ENCODE measurements at regions not wholly inside any gene's neighbourhood (a gene's known extent, or its start where the extent isn't known, plus 50 kb on each side); places are given as distances from the start of the nearest gene placed in this dataset.
"Not testable (repeated sequence)": the region's sequence is repeated elsewhere in the genome, so short reads cannot be mapped to it uniquely, and the experiment has no call there.

DNA sequence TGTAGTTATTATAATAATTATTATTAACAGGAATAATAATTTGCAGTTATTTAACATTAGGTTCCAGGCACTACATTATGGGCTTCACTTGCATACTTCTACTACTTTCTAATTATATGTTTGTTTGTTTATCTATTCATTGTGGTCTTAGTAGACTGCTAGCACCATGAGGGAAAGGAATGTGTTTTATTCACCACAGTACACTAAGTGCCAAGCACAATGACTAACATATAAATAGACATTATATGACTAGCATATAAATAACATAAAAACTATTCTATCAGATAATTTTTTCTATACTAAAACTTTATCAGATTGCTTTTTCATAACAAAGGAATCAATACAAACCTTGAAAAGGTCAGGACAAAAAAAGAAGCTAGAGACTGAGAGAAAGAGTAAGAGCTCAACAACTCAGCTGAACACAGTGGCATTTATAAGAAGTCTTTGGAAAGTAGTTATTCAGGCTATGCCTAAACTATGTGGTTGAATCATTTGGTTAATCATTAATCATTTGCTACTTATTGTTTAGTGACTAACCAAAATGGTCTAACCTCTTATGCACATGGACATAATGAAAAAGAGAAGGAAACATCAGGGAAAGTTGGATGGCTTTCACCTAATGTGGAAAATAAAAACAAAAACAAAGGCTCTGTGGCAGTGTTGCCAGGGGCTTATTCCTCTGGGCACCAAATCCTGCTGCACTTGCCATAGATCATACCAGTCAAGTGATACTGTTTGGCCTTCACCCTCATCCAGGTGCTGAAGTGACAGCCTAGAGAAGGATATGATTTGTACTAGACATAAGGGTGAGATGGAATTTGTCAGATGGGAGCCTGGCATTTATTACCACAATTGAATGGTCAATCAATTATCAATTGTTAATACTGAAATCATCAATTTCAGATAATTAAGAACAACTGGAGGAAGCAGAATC is 174.9 kb downstream of the ETAA1 start:
- DNase-seq (ENCODE audit: low read depth, low spot score), result no peak

DNA sequence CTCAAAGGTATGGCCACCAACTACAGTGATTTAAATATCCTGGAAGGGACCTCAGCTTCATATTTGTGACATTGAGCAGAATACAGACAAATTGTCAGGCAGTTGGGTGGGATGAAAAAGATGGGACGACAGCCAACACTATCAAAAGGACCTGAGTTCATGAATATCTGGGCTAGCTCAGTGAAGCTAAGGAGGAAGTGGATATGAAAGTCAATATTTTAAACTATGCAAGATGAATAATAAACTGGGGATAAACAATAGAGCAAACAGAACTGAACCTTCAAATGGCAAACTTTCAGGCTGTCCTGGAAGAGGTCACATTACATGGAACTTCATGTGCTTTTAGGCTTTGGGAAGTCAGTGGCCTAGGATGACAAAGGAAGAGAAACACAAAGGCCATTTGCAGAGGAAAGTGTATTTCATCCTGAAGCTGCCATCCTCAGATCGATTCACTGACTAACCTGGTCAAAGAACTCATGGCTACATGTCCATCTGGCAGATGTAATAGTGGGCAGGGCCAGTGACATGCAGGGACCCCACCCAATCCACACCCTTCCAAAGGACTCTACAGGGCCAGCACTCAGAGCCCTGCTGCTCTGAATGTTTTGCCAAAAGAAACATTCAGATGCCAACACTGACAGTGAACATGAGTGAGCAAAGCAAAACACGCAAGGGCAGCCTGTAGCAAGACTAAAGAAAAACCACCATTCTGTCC is 175.7 kb downstream of the ETAA1 start:
- no peak for DNase-seq (ENCODE audit: low read depth, low spot score)

DNA sequence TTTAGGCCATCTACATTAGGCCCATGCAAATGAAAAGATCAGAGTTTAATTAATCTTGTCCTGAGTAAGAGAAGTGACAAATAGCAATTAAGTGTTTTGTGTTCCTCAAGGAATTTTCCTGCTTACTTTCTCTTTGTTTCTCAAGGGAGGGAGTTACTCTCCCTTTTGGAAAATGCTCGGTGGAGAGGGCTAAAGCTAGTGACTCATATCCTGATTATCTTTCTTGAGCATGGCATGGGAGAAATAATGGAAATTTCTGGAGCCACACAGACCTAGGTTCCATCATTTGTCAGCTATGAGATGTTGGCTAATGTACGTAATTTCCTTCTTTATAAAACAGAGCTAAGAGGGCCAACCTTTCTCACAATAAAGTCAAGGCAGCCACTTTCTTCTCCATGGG is 177.1 kb downstream of the ETAA1 start:
- DNase-seq (ENCODE audit: low read depth, low spot score), result no peak

DNA sequence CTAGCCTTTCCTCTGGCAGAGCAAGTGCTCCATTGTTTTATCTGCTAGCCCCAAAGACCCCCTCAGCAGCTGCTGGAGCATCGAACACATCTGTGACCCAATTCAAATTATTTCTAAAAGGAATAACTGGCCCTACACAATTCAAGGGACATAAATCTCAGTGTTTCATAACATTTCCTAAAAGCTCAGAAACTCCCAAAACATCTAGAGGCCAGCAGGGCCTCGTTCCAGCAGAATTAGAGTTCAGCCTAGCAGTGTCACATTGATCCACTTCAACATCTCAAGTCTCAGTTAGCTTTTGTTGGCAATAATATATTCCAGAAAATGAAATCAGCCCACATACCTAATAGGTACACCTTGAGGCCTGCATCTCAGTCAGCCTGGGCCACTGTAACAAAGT is 179.1 kb downstream of the ETAA1 start:
- no peak for DNase-seq (ENCODE audit: low read depth, low spot score)

DNA sequence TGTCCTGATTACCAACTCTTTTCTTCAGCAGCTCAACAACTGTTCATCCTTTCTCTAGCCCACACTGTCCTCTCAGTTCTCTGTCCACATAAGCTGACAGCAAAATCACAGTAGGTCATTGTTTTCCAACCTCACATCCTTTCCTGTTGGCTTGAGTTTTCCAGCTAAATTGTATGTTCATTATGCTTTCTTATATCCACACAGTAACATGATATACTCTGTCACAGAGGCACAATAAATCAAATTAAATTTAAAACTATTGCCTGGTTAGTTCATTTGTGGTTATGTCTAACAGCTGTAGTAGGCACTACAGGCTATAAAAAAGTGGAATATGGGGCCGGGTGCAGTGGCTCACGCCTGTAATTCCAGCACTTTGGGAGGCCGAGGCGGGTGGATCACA is 179.9 kb downstream of the ETAA1 start:
- no peak for DNase-seq (ENCODE audit: low read depth, low spot score)

DNA sequence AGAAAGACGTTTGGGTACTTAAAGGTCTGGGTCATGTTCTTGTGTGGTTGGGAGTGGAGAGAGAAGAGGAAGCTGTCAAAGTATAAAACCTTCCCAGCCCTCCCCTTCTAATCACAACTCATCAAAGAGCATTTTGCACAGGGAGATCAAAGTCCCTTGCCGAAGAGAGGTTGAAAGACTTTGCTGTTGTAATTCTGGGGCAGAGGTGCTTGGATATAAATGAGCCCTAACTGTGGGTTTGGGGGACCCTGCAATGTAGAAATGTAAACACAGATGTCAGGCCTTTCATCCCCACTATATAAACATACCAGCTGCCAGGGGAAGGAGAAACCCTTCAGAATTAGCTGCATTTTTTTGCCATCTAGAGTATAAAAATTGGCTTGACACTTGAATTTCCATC is 182.1 kb downstream of the ETAA1 start:
- DNase-seq (ENCODE audit: low read depth, low spot score), result no peak

DNA sequence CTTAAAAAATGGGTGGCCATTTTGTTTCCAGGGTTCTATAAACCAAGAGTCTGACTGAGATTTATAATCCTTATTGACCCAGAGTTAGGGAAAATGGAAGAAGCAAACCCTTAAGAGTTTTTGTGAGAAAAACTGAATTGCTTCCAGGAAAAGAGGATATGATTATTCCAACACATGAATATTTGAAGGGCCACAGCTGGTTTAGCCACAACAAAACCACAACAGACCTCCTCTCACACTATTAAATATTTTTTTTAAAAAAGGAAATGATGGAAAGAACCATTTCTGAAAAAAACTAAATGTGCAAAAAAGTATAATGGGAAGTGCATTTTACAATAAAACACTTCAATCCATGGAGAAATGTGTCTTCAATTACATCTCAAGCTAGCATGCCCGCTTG is 182.7 kb downstream of the ETAA1 start:
- DNase-seq (ENCODE audit: low read depth, low spot score), result no peak

DNA sequence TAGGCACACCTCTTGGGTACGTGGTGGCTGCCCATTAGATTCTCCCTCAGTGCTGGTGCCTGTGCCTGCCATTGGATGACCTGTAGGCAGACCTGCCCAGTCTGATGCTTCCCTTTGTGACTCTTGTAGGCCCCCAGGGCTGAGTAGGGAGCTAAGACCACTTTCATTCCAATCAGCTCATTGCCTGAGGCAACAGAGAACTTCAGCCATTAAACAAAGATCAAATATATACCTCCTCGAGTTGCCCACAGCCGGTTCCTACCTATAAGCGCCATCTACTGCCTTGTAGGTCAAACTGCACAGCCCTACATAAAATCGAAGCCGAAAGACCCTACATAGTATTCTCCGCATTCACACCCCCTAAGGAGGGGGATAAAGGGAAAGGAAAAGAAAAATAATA is 184.6 kb downstream of the ETAA1 start:
- DNase-seq (ENCODE audit: low read depth, low spot score), result no peak

DNA sequence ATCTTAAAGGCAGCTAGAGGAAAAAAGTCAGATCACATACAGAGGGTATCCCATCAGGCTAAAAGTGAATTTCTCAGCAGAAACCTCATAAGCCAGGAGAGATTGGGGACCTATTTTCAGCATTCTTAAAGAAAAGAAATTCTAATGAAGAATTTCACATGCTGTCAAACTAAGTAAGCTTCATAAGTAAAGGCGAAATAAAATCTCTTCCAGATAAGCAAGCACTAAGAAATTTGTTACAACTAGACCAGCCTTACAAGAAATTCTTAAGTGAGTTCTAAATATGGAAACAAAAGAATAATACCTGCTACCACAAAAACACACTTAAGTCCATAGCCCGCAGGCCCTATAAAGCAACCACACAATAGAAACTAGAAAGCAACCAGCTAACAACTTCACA is 186.1 kb downstream of the ETAA1 start:
- no peak for DNase-seq (ENCODE audit: low read depth, low spot score)

DNA sequence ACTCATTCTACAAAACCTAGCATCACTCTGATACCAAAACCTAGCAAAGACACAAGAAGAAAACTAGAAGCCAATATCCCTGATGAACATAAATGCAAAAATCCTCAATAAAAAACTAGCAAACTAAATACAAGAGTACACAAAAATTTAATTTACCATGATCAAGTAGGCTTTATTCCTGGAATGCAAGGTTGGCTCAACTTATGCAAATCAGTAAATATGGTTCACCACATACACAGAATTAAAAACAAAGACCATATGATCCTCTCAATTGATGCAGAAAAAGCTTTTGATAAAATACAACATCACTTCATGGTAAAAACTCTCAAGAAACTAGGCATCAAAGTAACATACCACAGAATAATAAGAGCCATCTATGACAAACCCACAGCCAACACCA is 188.3 kb downstream of the ETAA1 start:
- DNase-seq (ENCODE audit: low read depth, low spot score), result no peak

DNA sequence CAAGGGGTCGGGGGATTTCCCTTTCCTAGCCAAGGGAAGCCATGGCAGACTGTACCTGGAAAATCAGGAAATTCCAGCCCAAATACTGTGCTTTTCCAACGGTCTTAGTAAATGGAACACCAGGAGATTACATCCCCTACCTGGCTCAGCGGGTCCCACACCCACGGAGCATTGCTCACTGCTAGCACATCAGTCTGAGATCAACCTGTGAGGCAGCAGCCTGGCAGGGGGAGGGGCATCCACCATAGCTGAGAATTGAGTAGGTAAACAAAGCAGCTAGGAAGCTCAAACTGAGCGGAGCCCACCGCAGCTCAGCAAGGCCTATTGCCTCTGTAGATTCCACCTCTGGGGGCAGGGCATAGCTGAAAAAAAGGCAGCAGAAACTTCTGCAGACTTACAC is 192.0 kb downstream of the ETAA1 start:
- DNase-seq (ENCODE audit: low read depth, low spot score), result not testable (repeated sequence)

DNA sequence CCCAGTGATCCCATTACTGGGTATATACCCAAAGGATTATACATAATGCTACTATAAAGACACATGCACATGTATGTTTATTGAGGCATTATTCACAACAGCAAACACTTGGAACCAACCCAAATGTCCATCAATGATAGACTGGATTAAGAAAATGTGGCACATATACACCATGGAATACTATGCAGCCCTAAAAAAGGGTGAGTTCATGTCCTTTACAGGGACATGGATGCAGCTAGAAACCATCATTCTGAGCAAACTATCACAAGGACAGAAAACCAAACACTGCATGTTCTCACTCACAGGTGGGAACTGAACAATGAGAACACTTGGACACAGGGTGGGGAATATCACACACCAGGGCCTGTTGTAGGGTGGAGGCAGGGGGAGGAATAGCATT is 197.4 kb downstream of the ETAA1 start:
- not testable (repeated sequence) for DNase-seq (ENCODE audit: low read depth, low spot score)

DNA sequence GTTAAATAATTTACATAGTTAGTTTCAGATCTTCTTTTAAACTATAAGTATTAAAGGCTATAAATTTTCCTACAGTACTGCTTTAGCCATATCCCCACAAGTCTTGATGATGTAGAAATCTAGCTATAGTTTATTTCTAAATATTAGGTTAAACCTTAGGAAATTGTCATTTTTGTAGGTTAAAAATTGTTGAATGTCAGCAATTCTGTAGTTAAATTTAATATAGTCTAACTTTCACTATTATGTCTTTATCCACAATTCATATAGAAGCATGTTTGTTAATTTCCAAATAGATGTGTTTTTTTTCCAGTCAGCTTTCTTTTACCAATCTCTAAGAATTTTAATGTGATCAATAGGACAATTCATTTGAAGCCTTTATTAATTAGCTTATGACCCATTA is 199.7 kb downstream of the ETAA1 start:
- DNase-seq (ENCODE audit: low read depth, low spot score), result no peak

DNA sequence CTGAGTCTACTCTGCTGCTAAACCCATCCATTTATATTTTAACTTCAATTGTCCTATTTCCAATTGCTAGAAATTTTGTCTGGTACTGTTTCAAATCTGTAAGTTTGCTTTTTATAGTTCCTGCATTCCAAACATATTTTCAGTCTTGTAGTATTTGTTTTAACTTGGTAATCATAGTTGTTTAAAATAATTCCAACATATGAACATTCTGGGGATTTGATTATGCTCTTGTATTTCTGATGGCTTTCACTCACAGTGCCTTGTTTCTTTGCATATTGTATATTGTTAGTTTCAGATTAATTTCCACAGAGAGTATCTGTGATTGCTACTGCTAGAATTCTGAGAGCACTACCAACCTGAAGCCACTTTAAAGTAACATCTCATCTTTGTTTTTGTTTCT is 202.4 kb downstream of the ETAA1 start:
- no peak for DNase-seq (ENCODE audit: low read depth, low spot score)

DNA sequence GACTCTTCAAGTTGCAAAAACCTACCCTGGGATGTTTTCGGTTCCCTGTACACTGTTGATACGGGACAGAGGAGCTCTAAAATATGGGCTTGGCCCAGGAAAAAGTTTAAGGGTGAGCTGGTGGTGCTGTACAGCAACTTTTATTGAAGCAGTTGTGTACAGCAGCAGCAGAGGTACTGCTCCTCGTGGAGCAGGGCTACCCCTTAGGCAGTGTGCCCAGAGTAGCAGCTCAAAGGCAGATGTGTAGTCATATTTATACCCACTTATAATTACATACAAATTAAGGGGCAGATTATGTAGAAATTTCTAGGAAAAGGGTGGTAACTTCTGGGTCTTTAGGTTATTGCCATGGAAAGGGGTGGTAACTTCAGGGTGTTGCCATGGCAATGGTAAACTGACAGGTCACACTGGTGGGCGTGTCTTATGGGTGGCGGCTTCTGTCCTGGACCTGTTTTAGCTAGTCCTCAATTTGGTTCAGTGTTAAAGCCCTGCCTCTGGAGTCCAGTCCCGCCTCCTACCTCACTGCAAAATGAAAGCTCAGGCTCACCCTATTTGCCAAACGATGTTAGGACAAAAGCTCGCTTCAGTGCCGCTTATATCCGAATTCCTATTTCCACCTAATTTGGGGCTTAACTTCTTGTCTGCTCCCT is 203.2 kb downstream of the ETAA1 start:
- DNase-seq (ENCODE audit: low read depth, low spot score), result no peak

DNA sequence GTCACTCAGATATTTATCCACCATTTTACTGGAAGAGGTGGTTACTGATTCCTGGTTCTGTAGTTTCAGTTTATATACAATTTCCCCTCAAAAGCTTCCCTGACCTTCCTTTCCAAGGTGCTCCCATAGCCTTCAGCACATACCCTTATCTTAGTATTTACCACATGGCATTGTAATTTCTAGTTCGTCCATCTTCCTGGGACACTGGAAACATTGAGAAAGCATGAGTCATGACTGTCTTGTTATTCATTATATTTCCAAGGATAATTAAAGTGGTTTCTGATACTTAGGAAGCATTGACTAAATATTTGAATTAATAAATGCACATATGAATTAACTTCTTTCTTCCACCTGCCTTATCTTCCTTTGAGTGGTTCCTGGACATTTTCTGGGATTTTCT is 203.8 kb downstream of the ETAA1 start:
- DNase-seq (ENCODE audit: low read depth, low spot score), result no peak

DNA sequence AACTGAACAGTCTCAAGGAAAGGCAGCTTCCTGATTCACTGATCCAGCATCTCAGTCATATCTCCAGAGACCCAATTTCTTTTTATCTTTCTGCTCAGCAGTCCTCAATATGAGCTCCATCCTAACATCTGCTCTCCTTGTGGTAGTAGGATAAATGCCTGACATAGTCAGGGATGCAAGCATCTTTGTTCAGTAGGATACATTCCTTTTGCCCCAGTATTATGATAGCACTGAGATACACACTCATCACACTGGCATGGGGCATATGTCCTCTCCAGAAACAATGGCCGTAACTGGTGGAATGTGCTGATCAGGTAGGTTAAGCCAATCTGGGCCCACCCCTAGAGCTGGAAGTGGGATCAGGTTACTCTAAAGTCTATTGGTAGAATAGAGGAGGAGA is 207.2 kb downstream of the ETAA1 start:
- DNase-seq (ENCODE audit: low read depth, low spot score), result no peak

DNA sequence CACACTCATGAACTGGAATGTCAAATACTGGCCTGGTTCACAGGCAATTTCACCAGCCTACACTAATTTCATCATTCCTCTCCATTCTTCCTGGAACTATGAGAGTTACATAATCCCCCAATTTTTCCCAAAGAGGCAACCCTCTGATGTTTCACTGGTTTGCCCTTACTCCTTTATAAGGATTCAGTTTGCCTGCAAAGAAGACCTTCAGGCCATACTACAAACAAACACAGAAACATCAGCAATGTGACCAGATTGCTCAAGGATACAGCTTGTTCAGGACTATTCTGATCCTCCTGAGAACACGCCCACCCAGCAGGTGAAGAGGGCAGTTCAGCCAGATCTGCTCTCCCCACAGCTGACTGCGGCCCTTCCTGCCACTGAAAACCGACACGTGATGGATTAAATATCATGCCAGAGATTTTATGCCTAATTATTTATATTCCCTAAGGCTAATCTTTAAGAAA is 215.5 kb downstream of the ETAA1 start:
- no peak for DNase-seq (ENCODE audit: low read depth, low spot score)

DNA sequence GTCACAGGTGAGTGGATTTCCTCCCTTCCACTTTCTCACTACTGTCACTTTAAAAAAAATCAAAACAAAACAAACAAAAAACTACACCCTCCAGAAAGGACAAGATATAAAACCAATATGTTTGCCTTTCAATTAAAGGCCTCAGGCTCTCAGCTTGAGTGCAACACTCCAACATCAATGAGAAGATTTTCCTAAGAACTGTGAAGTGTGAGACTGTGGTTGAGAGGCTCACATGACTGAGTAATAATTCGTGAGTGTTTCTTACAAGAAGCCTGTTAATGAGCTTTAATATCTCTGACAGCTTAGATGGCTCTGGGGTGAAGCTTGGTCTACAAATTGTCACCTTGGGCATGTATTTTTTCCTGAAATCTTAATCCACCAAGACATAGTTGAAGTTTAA is 216.1 kb downstream of the ETAA1 start:
- no peak for DNase-seq (ENCODE audit: low read depth, low spot score)

DNA sequence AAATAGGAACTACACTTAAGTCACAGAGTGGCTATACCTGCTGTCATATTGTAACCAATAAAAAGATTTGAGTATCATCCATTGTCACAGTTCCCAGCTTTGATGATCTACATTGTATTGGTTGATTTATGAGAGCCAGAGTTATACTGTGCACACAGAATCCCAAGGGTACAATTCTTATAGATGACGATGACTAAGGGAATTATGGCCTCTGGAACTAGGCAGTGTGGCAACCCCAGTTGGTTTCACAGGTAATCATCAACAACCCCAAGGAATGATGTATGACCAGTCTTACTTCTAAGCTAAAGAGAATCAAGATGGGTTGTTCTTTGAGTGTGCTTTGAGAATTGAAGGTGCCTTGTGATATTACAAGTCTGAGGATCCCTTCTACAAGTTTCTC is 217.3 kb downstream of the ETAA1 start:
- DNase-seq (ENCODE audit: low read depth, low spot score), result no peak

DNA sequence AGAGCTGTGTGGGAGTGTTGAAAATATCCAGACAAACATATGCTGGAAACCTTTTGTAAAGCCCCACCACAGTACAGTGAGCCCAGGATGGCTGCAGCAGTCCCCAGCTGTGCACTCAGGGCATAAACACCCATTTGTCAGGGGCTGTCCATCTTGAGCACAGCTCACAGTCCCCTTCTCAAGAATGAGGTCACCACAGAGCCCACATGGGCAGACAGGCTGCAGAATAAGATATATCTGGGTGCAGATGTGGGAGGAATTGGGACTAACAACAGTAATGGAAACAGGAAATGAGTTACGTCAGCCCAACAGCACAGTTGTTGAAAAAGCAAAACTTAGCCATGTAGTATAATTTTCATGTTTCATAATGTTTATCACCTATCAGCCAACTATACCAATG is 219.6 kb downstream of the ETAA1 start:
- DNase-seq (ENCODE audit: low read depth, low spot score), result no peak

DNA sequence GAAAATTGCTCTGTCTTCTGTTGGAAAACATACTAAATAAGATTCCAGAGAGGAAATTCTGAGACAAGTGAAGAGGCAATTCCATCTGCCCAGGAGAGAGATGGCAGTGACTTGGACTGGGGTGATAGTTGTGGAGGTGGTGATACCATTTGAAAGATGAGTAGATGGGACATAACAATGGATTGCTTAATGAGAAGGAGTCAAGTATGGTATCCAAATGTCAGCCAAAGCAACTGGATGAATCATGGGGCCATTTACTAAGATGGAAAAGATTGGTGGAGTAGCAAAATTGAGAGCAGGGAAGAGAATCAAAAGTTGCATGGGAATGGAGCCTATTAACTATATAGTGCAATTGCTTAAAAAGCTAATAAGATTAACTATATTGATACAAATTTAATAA is 222.1 kb downstream of the ETAA1 start:
- no peak for DNase-seq (ENCODE audit: low read depth, low spot score)

DNA sequence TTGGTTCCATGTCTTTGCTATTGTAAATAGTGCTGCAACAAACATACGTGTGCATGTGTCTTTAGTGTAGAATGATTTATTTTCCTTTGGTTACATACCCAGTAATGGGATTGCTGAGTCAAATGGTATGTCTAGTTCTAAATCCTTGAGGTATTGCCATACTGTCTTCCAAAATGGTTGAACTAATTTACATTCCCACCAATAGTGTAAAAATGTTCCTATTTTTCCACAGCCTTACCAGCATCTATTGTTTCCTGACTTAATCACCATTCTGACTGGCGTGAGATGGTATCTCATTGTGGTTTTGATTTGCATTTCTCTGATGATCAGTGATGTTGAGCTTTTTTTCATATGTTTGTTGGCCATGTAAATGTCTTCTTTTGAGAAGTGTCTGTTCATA is 226.6 kb downstream of the ETAA1 start:
- DNase-seq (ENCODE audit: low read depth, low spot score), result not testable (repeated sequence)
